ENCODE measurements at regions not wholly inside any gene's neighbourhood (a gene's known extent, or its start where the extent isn't known, plus 50 kb on each side); places are given as distances from the start of the nearest gene placed in this dataset.

DNA sequence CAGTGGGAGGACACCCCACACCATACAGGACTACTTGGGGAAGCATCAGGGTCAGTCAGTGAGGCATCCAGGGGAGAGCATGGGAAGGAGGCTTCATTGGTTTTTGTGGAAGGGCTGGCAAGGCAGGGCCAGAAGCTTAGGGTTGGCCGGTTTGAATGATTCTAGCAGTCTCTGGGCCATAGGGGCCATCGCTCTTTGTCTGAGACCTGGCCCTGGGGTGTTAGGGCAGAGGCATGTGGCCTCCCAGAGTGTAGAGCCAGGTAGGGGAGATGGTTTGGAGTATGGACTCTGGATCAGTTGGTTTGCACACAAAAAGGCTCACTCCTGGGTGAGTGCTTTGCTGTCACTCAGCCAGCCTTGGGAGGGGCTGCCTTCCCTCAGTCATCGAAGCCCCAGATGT lies 98.5 kb downstream of the GLI2 start:
- no peak for TF ChIP-seq POLR2A (IDR thresholded peaks at IDR 0.05)
- TF ChIP-seq CTCF (IDR thresholded peaks at IDR 0.05), result no peak
- 80 to 83% methylated on average over 3 of the region's 3 CpGs for WGBS, 2 donors
- H3K27me3 ChIP-seq, result no peaks in the 10 kb centered on the region
- no peaks in the 10 kb centered on the region for H3K9me3 ChIP-seq
- intact Hi-C loops (cut with DNase I), result no loop called here
- ATAC-seq, result no peak
- no peak overlapping the region for H3K4me3 ChIP-seq
- H3K36me3 ChIP-seq (replicated peaks in 1 of 2; ENCODE audit: insufficient read depth in 1 of 2, low read depth in 2 of 2), result no peaks in the 10 kb centered on the region
- H3K27ac ChIP-seq, result no peak overlapping the region
- no peaks in the 10 kb centered on the region for H3K4me1 ChIP-seq
- no peak for DNase-seq

DNA sequence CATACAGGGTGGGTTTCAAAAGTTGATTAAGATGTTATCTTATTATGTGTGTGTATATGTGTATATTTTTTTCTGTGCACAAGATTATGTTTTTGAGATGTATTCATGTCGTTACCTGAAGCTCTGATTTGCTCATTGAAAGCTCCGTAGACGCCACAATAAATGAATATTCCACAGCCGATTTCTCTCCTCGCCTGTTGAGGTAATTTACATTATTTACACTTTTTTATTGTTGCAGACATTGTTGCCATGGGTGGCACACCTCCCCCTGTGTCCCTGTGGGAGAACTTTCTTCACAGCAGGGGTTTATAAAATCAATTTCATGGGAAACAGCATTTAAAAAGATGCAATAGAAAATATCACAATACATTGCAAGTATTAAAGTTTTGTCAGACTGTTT lies 100.6 kb downstream of the GLI2 start:
- Histone ChIP-seq H3K27me3 (no peaks in the 10 kb centered on the region), H3K27ac (no peak overlapping the region), H3K4me3 (no peak overlapping the region), H3K4me1 (no peaks in the 10 kb centered on the region), H3K9me3 (no peaks in the 10 kb centered on the region), H3K36me3 (replicated peaks in 1 of 2; ENCODE audit: insufficient read depth in 1 of 2, low read depth in 2 of 2) (no peaks in the 10 kb centered on the region)
- 75 to 80% methylated on average over 5 of the region's 5 CpGs for WGBS, 2 donors
- ATAC-seq (no peak), DNase-seq (no peak)
- intact Hi-C loops (cut with DNase I), result no loop called here
- TF ChIP-seq POLR2A (IDR thresholded peaks at IDR 0.05) (no peak), CTCF (IDR thresholded peaks at IDR 0.05) (no peak)

GRCh38 chr2:120840795-120841487 lies 105.3 kb downstream of the GLI2 start:
- TF ChIP-seq CTCF (IDR thresholded peaks at IDR 0.05) (no peak), POLR2A (IDR thresholded peaks at IDR 0.05) (no peak)
- no peaks in the 10 kb centered on the region for H3K27me3 ChIP-seq
- intact Hi-C loops (cut with DNase I), result no loop called here
- H3K4me3 ChIP-seq, result no peak overlapping the region
- no peaks in the 10 kb centered on the region for H3K4me1 ChIP-seq
- H3K9me3 ChIP-seq, result no peaks in the 10 kb centered on the region
- DNase-seq (no peak), ATAC-seq (no peak)
- WGBS, 2 donors, result 77 to 81% methylated on average over 13 of the region's 13 CpGs
- no peak overlapping the region for H3K27ac ChIP-seq
- H3K36me3 ChIP-seq (replicated peaks in 1 of 2; ENCODE audit: insufficient read depth in 1 of 2, low read depth in 2 of 2), result no peaks in the 10 kb centered on the region

DNA sequence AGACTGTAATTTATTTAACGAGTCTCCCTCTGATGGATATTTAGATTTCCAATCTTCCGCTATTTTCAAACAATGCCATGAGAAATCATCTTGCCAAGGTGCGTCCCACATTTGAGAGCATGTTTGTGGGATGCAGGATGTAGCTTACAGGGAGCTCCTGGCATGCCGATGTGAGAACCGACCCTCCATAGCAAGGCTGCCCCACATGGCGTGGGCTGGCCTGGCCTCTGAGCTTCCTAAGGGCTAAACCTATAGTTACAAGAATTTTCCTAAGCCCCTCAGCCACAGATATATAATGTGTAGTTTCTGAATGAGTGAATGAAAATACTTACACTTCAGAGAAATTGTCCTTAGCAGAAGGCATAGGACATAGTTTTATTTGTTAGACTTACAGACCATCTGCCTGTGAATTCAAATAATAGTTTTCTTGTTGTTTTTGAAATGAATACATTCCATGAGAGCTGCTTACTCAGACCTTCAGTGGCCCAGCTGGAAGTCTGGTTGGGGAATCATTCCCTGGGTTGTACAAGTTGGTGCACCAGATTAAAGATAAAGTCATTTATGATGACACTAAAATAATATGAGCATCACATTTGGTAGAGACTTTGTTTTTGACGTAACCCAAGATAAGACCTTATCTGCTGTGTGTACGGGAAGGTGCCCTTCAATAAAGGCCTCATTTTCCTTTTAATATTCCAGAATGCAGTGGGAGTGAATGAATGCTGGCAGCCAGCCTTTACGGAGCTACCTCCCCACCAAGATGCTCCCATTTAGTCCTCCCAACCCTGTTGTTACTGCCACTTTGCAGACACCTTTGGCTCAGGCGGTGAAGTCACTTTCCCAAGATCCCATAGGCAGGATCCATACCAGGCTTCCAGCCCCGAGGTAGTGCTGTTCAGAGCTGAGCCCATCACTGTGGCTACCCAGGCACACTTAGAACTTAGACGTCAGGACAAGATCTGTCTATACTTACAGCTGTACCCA lies 107.1 kb downstream of the GLI2 start:
- Histone ChIP-seq H3K27ac (no peak overlapping the region), H3K4me3 (no peak overlapping the region), H3K9me3 (no peaks in the 10 kb centered on the region), H3K27me3 (no peaks in the 10 kb centered on the region), H3K36me3 (replicated peaks in 1 of 2; ENCODE audit: insufficient read depth in 1 of 2, low read depth in 2 of 2) (no peaks in the 10 kb centered on the region), H3K4me1 (no peaks in the 10 kb centered on the region)
- intact Hi-C loops (cut with DNase I), result no loop called here
- TF ChIP-seq CTCF (IDR thresholded peaks at IDR 0.05), result no peak
- WGBS, 2 donors, result 73% methylated on average over 12 of the region's 12 CpGs
- no peak for DNase-seq
- ATAC-seq, result no peak
